ENCODE measurements at regions not wholly inside any gene's neighbourhood (a gene's known extent, or its start where the extent isn't known, plus 50 kb on each side); places are given as distances from the start of the nearest gene placed in this dataset.

- Histone ChIP-seq H3K79me2 (ENCODE audit: insufficient read depth, low read length) (no peaks in the 10 kb centered on the region), H3K4me1 (ENCODE audit: control insufficient read depth in 1 of 2, insufficient read depth in 2 of 2, low read length in 2 of 2) (no peaks in the 10 kb centered on the region), H3K9me2 (ENCODE audit: insufficient read depth) (no peaks in the 10 kb centered on the region), H3K27ac (ENCODE audit: low read depth, low read length) (no peak overlapping the region), H3K36me3 (ENCODE audit: control insufficient read depth in 1 of 2, insufficient read depth in 2 of 2, low read length in 2 of 2) (no peaks in the 10 kb centered on the region), H2AFZ (ENCODE audit: low read depth, low read length, poor library complexity, severe bottlenecking) (no peak overlapping the region), H4K20me1 (ENCODE audit: insufficient read depth) (no peaks in the 10 kb centered on the region), H3K9ac (ENCODE audit: low read length) (no peak overlapping the region), H3K4me2 (ENCODE audit: low read length) (no peak overlapping the region), H3K9me3 (ENCODE audit: control insufficient read depth in 1 of 2, insufficient read depth in 1 of 2, low read depth in 1 of 2, low read length in 2 of 2) (peaks cover 0 to 3% of the 10 kb centered on the region in 2 experiments; a peak in 1 of 4 replicates), H3K27me3 (ENCODE audit: insufficient read depth, low read length) (peaks cover 8% of the 10 kb centered on the region; the same call in 1 of the 2 replicates), H3K4me3 (replicated peaks in 1 of 2; ENCODE audit: low read depth in 1 of 2, low read length in 2 of 2) (no peak overlapping the region)
- ChIA-PET POLR2A (interaction anchor here (0.7 kb wide), 1 partner anchor 10 kb away, joined by 4 read pairs; no protein-coding TSS in a partner anchor), RAD21 (ENCODE audit: low non-redundant PET in 1 of 2, low total read pairs in 2 of 2, uncharacterized antibody in 2 of 2, unreplicated experiment in 2 of 2) (no interaction called here), CTCF (no interaction called here)
- TF ChIP-seq JUND (IDR thresholded peaks at IDR 0.05) (no peak), TCF7L2 (IDR thresholded peaks at IDR 0.05; ENCODE audit: borderline replicate concordance, extremely low read depth, insufficient read depth, insufficient read length) (no peak)
- TF ChIP-seq, protein P1, sequence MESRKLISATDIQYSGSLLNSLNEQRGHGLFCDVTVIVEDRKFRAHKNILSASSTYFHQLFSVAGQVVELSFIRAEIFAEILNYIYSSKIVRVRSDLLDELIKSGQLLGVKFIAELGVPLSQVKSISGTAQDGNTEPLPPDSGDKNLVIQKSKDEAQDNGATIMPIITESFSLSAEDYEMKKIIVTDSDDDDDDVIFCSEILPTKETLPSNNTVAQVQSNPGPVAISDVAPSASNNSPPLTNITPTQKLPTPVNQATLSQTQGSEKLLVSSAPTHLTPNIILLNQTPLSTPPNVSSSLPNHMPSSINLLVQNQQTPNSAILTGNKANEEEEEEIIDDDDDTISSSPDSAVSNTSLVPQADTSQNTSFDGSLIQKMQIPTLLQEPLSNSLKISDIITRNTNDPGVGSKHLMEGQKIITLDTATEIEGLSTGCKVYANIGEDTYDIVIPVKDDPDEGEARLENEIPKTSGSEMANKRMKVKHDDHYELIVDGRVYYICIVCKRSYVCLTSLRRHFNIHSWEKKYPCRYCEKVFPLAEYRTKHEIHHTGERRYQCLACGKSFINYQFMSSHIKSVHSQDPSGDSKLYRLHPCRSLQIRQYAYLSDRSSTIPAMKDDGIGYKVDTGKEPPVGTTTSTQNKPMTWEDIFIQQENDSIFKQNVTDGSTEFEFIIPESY (IDR thresholded peaks at IDR 0.05; ENCODE audit: extremely low read depth, insufficient replicate concordance, low read length) = no peak
- intact Hi-C loops (cut with micrococcal nuclease) = no loop called here
- ATAC-seq = no peak
- no TSS peak for BruUV-seq (replicated peaks)
- no peak for DNase-seq (ENCODE audit: low read depth, low spot score)
Measured at GRCh38 chr16:86324320-86324719, 186.0 kb upstream of the FOXF1 start.

GRCh38 chr16:86325360-86325759 is 185.0 kb upstream of the FOXF1 start:
- no peak overlapping the region for H3K9ac ChIP-seq (ENCODE audit: low read length)
- BruUV-seq (replicated peaks) = no TSS peak
- RAD21 ChIA-PET (ENCODE audit: low non-redundant PET in 1 of 2, low total read pairs in 2 of 2, uncharacterized antibody in 2 of 2, unreplicated experiment in 2 of 2) = no interaction called here
- H3K4me1 ChIP-seq (ENCODE audit: control insufficient read depth in 1 of 2, insufficient read depth in 2 of 2, low read length in 2 of 2) = no peaks in the 10 kb centered on the region
- H3K4me2 ChIP-seq (ENCODE audit: low read length) = no peak overlapping the region
- no peak overlapping the region for H2AFZ ChIP-seq (ENCODE audit: low read depth, low read length, poor library complexity, severe bottlenecking)
- DNase-seq (ENCODE audit: low read depth, low spot score) = no peak
- H3K27me3 ChIP-seq (ENCODE audit: insufficient read depth, low read length) = peaks cover 10% of the 10 kb centered on the region; the same call in 1 of the 2 replicates
- CTCF ChIA-PET = no interaction called here
- no peak overlapping the region for H3K4me3 ChIP-seq (replicated peaks in 1 of 2; ENCODE audit: low read depth in 1 of 2, low read length in 2 of 2)
- ATAC-seq = no peak
- POLR2A ChIA-PET = no interaction called here
- H3K36me3 ChIP-seq (ENCODE audit: control insufficient read depth in 1 of 2, insufficient read depth in 2 of 2, low read length in 2 of 2) = no peaks in the 10 kb centered on the region
- H3K79me2 ChIP-seq (ENCODE audit: insufficient read depth, low read length) = no peaks in the 10 kb centered on the region
- no peaks in the 10 kb centered on the region for H4K20me1 ChIP-seq (ENCODE audit: insufficient read depth)
- H3K9me3 ChIP-seq (ENCODE audit: control insufficient read depth in 1 of 2, insufficient read depth in 1 of 2, low read depth in 1 of 2, low read length in 2 of 2) = peaks cover 0 to 3% of the 10 kb centered on the region in 2 experiments; a peak in 1 of 4 replicates
- no peak overlapping the region for H3K27ac ChIP-seq (ENCODE audit: low read depth, low read length)
- H3K9me2 ChIP-seq (ENCODE audit: insufficient read depth) = no peaks in the 10 kb centered on the region
- intact Hi-C loops (cut with micrococcal nuclease) = no loop called here
- TF ChIP-seq SP1 (IDR thresholded peaks at IDR 0.05; ENCODE audit: low read depth) = no peak
- TF ChIP-seq, protein P2, sequence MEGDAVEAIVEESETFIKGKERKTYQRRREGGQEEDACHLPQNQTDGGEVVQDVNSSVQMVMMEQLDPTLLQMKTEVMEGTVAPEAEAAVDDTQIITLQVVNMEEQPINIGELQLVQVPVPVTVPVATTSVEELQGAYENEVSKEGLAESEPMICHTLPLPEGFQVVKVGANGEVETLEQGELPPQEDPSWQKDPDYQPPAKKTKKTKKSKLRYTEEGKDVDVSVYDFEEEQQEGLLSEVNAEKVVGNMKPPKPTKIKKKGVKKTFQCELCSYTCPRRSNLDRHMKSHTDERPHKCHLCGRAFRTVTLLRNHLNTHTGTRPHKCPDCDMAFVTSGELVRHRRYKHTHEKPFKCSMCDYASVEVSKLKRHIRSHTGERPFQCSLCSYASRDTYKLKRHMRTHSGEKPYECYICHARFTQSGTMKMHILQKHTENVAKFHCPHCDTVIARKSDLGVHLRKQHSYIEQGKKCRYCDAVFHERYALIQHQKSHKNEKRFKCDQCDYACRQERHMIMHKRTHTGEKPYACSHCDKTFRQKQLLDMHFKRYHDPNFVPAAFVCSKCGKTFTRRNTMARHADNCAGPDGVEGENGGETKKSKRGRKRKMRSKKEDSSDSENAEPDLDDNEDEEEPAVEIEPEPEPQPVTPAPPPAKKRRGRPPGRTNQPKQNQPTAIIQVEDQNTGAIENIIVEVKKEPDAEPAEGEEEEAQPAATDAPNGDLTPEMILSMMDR (IDR thresholded peaks at IDR 0.05 in 2 of 3, conservative IDR thresholded peaks at IDR 0.05 in 1 of 3; ENCODE audit: borderline replicate concordance in 1 of 3, insufficient read depth in 1 of 3, low read depth in 2 of 3, low read length in 2 of 3) = no peak
- no peak for TF ChIP-seq CEBPB (IDR thresholded peaks at IDR 0.05; ENCODE audit: low read depth)
- TF ChIP-seq, protein P1 (IDR thresholded peaks at IDR 0.05; ENCODE audit: extremely low read depth, insufficient replicate concordance, low read length) = no peak
- TF ChIP-seq YY1 (IDR thresholded peaks at IDR 0.05; ENCODE audit: extremely low read depth, insufficient replicate concordance, low read depth, low read length) = no peak
- no peak for TF ChIP-seq SRF (IDR thresholded peaks at IDR 0.05; ENCODE audit: low read depth)
- no peak for TF ChIP-seq RAD21 (IDR thresholded peaks at IDR 0.05; ENCODE audit: low read depth)
- TF ChIP-seq, protein P3, sequence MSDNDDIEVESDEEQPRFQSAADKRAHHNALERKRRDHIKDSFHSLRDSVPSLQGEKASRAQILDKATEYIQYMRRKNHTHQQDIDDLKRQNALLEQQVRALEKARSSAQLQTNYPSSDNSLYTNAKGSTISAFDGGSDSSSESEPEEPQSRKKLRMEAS (IDR thresholded peaks at IDR 0.05) = no peak
- no peak for TF ChIP-seq FOSL1 (IDR thresholded peaks at IDR 0.05; ENCODE audit: low read depth)
- TF ChIP-seq POLR2A (IDR thresholded peaks at IDR 0.05; ENCODE audit: borderline replicate concordance, extremely low read depth, insufficient read depth, insufficient read length) = no peak
- TF ChIP-seq CBX3 (IDR thresholded peaks at IDR 0.05; ENCODE audit: low read depth) = no peak
- TF ChIP-seq ELF1 (IDR thresholded peaks at IDR 0.05; ENCODE audit: borderline replicate concordance, low read depth) = no peak
- TF ChIP-seq EZH2phosphoT487 (IDR thresholded peaks at IDR 0.05; ENCODE audit: borderline replicate concordance) = no peak
- TF ChIP-seq JUND (IDR thresholded peaks at IDR 0.05) = no peak
